Activated naive CD8-positive, alpha-beta T cell treated with anti-CD3 and anti-CD28 coated beads, Interleukin-2, amount 50 U/mL, for 24 hours (primary cell): ENCODE measurements at regions not wholly inside any gene's neighbourhood (a gene's known extent, or its start where the extent isn't known, plus 50 kb on each side); places are given as distances from the start of the nearest gene placed in this dataset.
"Not testable (repeated sequence)": the region's sequence is repeated elsewhere in the genome, so short reads cannot be mapped to it uniquely, and the experiment has no call there.

Experiments used
- ATAC-seq: fragments of 150-1000 bp; cut with Tn5 transposase; one replicate; pipeline ENCODE4 v1.10.0; 2021
- DNase-seq: peaks from one replicate; pipeline ENCODE4 v3.0.0; 2021
- H3K27ac Mint-ChIP-seq: one replicate; pipeline ENCODE4 v1.8.0; 2021; ENCODE audit warnings: mild to moderate bottlenecking, mixed read lengths
- H3K27me3 Mint-ChIP-seq: one replicate; pipeline ENCODE4 v1.8.0; 2021; ENCODE audit warnings: mixed read lengths
- H3K36me3 Mint-ChIP-seq: one replicate; pipeline ENCODE4 v1.8.0; 2021; ENCODE audit warnings: low read depth, mixed read lengths
- H3K4me1 Mint-ChIP-seq: one replicate; pipeline ENCODE4 v1.8.0; 2021; ENCODE audit warnings: mixed read lengths
- H3K4me3 Mint-ChIP-seq: one replicate; pipeline ENCODE4 v1.8.0; 2021; ENCODE audit warnings: mild to moderate bottlenecking, moderate library complexity, mixed read lengths
- H3K9me3 Mint-ChIP-seq: one replicate; pipeline ENCODE4 v1.8.0; 2021; ENCODE audit warnings: mixed read lengths

DNA sequence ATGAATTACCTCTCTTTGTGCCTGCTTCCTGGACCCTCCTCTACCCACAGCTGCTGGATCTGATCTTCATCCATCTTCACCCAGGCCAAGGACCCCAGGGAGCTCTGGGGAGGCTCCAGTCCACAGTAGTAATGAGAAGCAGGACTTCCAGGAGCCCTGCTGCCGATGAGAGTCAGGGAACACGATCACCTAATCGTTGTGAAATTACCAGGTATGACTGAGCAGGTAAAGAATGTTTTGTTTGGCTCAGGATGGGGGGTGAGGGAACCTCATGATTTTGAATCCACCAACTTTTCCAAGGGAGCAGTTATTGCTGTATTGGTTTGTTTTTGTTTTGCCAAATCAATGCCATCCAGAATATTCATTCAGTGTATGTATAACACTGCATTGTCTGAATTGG lies 454.0 kb downstream of the PLPP3 start:
- Mint-ChIP-seq H3K27me3 (no peaks in the 10 kb centered on the region), H3K4me3 (no peak overlapping the region)

DNA sequence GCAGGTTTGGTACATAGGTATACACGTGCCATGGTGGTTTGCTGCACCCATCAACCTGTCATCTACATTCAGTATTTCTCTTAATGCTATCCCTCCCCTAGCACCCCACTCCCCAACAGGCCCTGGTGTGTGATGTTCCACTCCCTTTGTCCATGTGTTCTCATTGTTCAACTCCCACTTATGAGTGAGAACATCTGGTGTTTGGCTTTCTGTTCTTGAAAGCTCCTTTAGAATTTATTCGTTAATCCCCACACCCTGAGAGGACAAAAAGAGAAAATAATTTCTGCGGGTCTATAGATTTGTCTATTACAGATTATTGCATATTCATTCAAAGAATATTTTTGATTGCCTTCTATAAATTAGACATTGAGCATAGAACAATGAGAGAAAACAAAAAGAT lies 455.5 kb downstream of the PLPP3 start:
- H3K9me3 Mint-ChIP-seq: peaks cover 4% of the 10 kb centered on the region
- ATAC-seq: no peak
- H3K27me3 Mint-ChIP-seq: no peaks in the 10 kb centered on the region

More for the DNA sequence above, 454.0 kb downstream of the PLPP3 start:
- DNase-seq: no peak
- Mint-ChIP-seq H3K27ac (no peak overlapping the region), H3K9me3 (peaks cover 4% of the 10 kb centered on the region), H3K4me1 (no peaks in the 10 kb centered on the region), H3K36me3 (no peaks in the 10 kb centered on the region)
- ATAC-seq: no peak

GRCh38 chr1:56123421-56123820 lies 455.9 kb downstream of the PLPP3 start:
- ATAC-seq (no peak), DNase-seq (no peak)
- no peaks in the 10 kb centered on the region for H3K27me3 Mint-ChIP-seq
- H3K36me3 Mint-ChIP-seq: no peaks in the 10 kb centered on the region
- no peak overlapping the region for H3K4me3 Mint-ChIP-seq
- peaks cover under 1% of the 10 kb centered on the region for H3K9me3 Mint-ChIP-seq
- no peaks in the 10 kb centered on the region for H3K4me1 Mint-ChIP-seq
- H3K27ac Mint-ChIP-seq: no peak overlapping the region

More for the DNA sequence above, 455.5 kb downstream of the PLPP3 start:
- H3K36me3 Mint-ChIP-seq: no peaks in the 10 kb centered on the region
- no peak overlapping the region for H3K4me3 Mint-ChIP-seq
- no peak for DNase-seq
- no peak overlapping the region for H3K27ac Mint-ChIP-seq
- no peaks in the 10 kb centered on the region for H3K4me1 Mint-ChIP-seq

DNA sequence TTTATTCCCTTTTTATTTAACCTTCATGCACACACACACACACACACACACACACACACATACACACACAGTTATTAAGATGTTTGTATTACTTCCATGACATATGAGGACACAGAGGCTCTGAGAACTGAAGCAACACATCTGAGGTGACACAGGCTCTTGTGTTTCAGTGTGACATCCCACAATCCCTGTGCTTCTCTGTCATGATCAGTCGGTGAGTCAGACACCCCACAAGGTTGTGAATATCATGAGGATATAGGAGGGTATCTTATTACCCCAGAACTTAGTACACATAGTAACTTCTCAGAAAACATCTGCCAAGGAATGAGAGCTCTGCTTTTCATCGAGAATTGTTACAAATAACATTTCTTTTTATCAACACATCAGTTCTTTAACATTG lies 459.3 kb downstream of the PLPP3 start:
- no peaks in the 10 kb centered on the region for H3K36me3 Mint-ChIP-seq
- H3K4me1 Mint-ChIP-seq: no peaks in the 10 kb centered on the region
- H3K9me3 Mint-ChIP-seq: no peaks in the 10 kb centered on the region
- no peak for DNase-seq
- no peaks in the 10 kb centered on the region for H3K27me3 Mint-ChIP-seq
- H3K27ac Mint-ChIP-seq: no peak overlapping the region
- ATAC-seq: no peak
- H3K4me3 Mint-ChIP-seq: no peak overlapping the region

DNA sequence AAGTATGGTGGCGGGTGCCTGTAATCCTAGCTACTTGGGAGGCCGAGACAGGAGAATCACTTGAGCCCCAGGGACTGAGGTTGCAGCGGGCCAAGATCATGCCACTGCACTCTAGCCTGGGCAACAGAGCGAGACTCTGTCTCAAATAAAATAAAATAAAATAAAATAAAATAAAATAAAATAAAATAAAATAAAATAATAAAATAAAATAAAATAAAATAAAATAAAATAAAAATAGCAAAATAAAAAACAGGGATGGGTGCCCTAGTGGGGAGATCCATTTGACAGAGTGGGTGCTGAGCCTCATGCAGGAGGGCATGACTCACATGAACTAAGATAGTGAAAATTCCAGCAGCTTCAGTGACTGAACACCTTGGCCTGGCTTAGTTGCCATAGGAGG lies 460.7 kb downstream of the PLPP3 start:
- not testable (repeated sequence) for H3K27me3 Mint-ChIP-seq

GRCh38 chr1:56115701-56116100 lies 463.7 kb downstream of the PLPP3 start:
- Mint-ChIP-seq H3K4me3 (no peak overlapping the region), H3K27ac (no peak overlapping the region), H3K9me3 (peaks cover 7% of the 10 kb centered on the region), H3K36me3 (no peaks in the 10 kb centered on the region), H3K4me1 (no peaks in the 10 kb centered on the region), H3K27me3 (no peaks in the 10 kb centered on the region)
- DNase-seq: no peak
- ATAC-seq: no peak

More for the DNA sequence above, 460.7 kb downstream of the PLPP3 start:
- not testable (repeated sequence) for H3K27ac Mint-ChIP-seq, DNase-seq, ATAC-seq, H3K9me3 Mint-ChIP-seq, H3K4me3 Mint-ChIP-seq, H3K36me3 Mint-ChIP-seq, H3K4me1 Mint-ChIP-seq

GRCh38 chr1:56113679-56114078 lies 465.7 kb downstream of the PLPP3 start:
- H3K4me3 Mint-ChIP-seq: no peak overlapping the region
- H3K9me3 Mint-ChIP-seq: peaks cover 9% of the 10 kb centered on the region
- no peaks in the 10 kb centered on the region for H3K36me3 Mint-ChIP-seq
- no peaks in the 10 kb centered on the region for H3K27me3 Mint-ChIP-seq
- ATAC-seq (no peak), DNase-seq (no peak)
- no peak overlapping the region for H3K27ac Mint-ChIP-seq
- H3K4me1 Mint-ChIP-seq: no peaks in the 10 kb centered on the region

- no peak for ATAC-seq
- Mint-ChIP-seq H3K9me3 (peaks cover 18% of the 10 kb centered on the region), H3K27me3 (no peaks in the 10 kb centered on the region), H3K4me1 (no peaks in the 10 kb centered on the region), H3K27ac (no peak overlapping the region), H3K36me3 (no peaks in the 10 kb centered on the region), H3K4me3 (no peak overlapping the region)
- no peak for DNase-seq
These were observed 472.1 kb downstream of the PLPP3 start for GRCh38 chr1:56107275-56107638.

- Mint-ChIP-seq H3K36me3 (no peaks in the 10 kb centered on the region), H3K9me3 (peaks cover 18% of the 10 kb centered on the region), H3K4me3 (no peak overlapping the region), H3K4me1 (no peaks in the 10 kb centered on the region), H3K27ac (no peak overlapping the region), H3K27me3 (no peaks in the 10 kb centered on the region)
- no peak for DNase-seq
- no peak for ATAC-seq
These were observed 472.7 kb downstream of the PLPP3 start for GRCh38 chr1:56106531-56107274.

- no peaks in the 10 kb centered on the region for H3K4me1 Mint-ChIP-seq
- H3K27me3 Mint-ChIP-seq: no peaks in the 10 kb centered on the region
- ATAC-seq (no peak), DNase-seq (no peak)
- no peak overlapping the region for H3K4me3 Mint-ChIP-seq
- H3K27ac Mint-ChIP-seq: no peak overlapping the region
- H3K9me3 Mint-ChIP-seq: peaks cover 9% of the 10 kb centered on the region
- H3K36me3 Mint-ChIP-seq: no peaks in the 10 kb centered on the region
These were observed 474.0 kb downstream of the PLPP3 start for GRCh38 chr1:56105397-56105796.

- H3K4me3 Mint-ChIP-seq: no peak overlapping the region
- ATAC-seq: no peak
- no peak for DNase-seq
- peaks cover 11% of the 10 kb centered on the region for H3K9me3 Mint-ChIP-seq
- no peaks in the 10 kb centered on the region for H3K27me3 Mint-ChIP-seq
- H3K27ac Mint-ChIP-seq: no peak overlapping the region
- no peaks in the 10 kb centered on the region for H3K36me3 Mint-ChIP-seq
- no peaks in the 10 kb centered on the region for H3K4me1 Mint-ChIP-seq
These were observed 479.5 kb downstream of the PLPP3 start for GRCh38 chr1:56099766-56100265.

DNA sequence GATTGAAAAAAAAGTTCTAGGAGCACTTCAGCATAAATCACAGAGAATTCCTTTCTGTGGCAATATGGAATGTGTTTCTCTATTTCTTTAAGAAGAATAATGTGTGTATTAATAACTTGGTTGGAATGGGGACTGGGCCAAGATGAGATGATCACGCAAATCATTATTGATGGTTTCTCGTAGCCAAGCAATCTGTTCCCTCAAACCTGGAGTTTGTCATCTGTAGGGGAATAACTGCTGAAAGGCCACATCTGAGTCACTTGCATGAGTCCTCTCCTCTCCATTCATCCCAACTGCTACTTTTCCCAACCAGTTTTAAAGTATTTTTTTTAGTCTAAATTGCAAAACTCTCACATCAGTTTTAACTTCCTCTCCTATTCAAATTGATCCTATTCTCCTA lies 480.4 kb downstream of the PLPP3 start:
- ATAC-seq (no peak), DNase-seq (no peak)
- H3K27ac Mint-ChIP-seq: no peak overlapping the region
- H3K9me3 Mint-ChIP-seq: peaks cover 8% of the 10 kb centered on the region
- H3K4me1 Mint-ChIP-seq: no peaks in the 10 kb centered on the region
- H3K27me3 Mint-ChIP-seq: no peaks in the 10 kb centered on the region
- no peak overlapping the region for H3K4me3 Mint-ChIP-seq
- no peaks in the 10 kb centered on the region for H3K36me3 Mint-ChIP-seq

DNA sequence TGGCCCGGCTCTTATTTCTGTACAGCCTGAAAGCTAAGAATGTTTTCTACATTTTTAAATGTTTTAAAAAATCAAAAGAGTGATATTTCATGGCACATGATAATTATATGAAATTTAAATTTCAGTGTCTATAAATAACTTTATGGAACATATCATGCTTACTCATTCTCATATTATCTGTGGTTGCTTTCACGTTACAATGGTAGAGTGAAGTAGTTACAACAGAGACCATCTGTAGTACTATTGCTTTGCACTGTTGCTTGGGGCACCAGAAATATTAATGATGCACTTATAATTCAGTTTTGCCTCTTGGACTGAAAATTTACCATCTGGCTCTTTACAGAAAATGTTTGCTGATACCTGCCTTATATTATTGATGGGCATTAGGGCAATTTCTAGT lies 481.6 kb downstream of the PLPP3 start:
- no peak overlapping the region for H3K4me3 Mint-ChIP-seq
- peaks cover 6% of the 10 kb centered on the region for H3K9me3 Mint-ChIP-seq
- no peaks in the 10 kb centered on the region for H3K4me1 Mint-ChIP-seq
- ATAC-seq (no peak), DNase-seq (no peak)
- no peaks in the 10 kb centered on the region for H3K36me3 Mint-ChIP-seq
- H3K27me3 Mint-ChIP-seq: no peaks in the 10 kb centered on the region
- no peak overlapping the region for H3K27ac Mint-ChIP-seq

DNA sequence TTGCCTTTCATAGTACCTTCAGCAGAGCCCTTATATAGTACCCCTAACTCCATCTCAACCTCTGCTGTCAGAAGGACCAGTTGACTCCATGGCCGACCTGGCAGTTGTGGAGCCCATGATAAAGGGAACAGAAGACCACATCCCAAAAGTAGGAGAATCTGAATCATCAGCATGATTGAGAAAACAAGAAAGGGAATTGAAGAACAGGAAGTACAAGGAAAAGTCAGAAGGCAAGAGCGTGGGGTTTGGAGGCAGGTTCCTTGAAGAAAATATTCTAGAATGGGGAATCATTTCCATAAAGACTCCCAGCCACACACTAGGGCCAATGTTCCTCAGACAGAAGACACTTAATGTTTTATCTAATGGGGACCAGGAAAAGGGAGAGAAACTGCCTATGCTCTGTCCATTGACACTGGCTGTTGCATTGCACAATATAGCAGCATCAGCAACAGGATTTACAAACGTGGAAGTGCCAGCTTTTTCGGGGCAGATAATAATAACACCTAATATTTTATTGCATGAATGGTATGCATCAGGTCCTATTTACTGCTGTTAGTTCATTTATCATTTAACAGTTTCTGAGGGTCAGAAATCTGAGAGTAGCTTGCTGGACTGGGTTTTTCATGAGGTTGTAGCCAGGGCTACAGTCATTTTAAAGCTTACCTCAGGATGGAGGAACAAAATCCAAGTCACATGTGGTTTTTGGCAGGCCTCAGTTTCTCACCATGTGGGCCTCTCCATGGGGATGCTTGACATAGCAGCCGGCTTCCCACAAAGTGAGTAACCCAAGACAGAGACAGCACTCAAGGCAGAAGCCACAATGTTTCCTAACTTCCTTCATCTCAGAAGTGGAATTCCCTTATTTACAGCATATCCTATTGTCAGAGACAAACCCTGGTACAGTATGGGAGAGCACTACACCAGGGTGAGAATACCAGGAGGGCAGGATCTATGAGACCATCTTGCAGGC lies 483.4 kb downstream of the PLPP3 start:
- DNase-seq: no peak
- Mint-ChIP-seq H3K36me3 (no peaks in the 10 kb centered on the region), H3K9me3 (peaks cover 6% of the 10 kb centered on the region), H3K4me3 (no peak overlapping the region), H3K27me3 (no peaks in the 10 kb centered on the region), H3K4me1 (no peaks in the 10 kb centered on the region), H3K27ac (no peak overlapping the region)
- no peak for ATAC-seq

DNA sequence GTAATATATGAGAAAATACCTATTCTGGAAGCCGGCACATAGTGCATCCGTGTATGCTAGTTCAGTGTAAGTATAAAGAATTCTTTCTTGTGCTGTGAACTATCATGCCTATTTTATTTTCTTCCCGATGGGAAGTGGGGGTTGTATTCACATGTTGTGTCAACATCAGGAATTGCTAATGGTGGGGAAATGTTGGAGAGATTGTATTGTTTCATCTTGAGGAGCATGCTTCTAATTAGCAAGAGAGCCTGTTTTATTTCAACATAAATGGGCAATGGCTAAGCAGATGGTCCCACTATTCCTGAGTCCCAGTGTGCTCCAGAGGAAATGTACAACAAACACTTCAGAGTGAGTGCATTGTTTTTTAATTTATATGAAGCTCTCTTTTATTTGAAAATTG lies 485.2 kb downstream of the PLPP3 start:
- no peak overlapping the region for H3K27ac Mint-ChIP-seq
- H3K4me1 Mint-ChIP-seq: no peaks in the 10 kb centered on the region
- H3K27me3 Mint-ChIP-seq: no peaks in the 10 kb centered on the region
- no peaks in the 10 kb centered on the region for H3K36me3 Mint-ChIP-seq
- DNase-seq (no peak), ATAC-seq (no peak)
- H3K4me3 Mint-ChIP-seq: no peak overlapping the region
- H3K9me3 Mint-ChIP-seq: peaks cover 6% of the 10 kb centered on the region
